CD4-positive, alpha-beta T cell treated with Interleukin-15 for 4 hours (primary cell): ENCODE measurements at regions not wholly inside any gene's neighbourhood (a gene's known extent, or its start where the extent isn't known, plus 50 kb on each side); places are given as distances from the start of the nearest gene placed in this dataset.

Source experiments
- DNase-seq: peaks from one replicate; pipeline ENCODE4 v3.0.0-alpha.2; 2020; ENCODE audit warnings: low spot score

GRCh38 chr3:152957491-152957890 is 122.6 kb downstream of the P2RY1 start:
- DNase-seq: no peak

GRCh38 chr3:152959307-152959706 is 124.4 kb downstream of the P2RY1 start:
- DNase-seq: no peak

GRCh38 chr3:152960684-152961083 is 125.8 kb downstream of the P2RY1 start:
- DNase-seq: no peak

GRCh38 chr3:152961323-152961722 is 126.4 kb downstream of the P2RY1 start:
- DNase-seq: no peak

- DNase-seq: no peak
Observed at GRCh38 chr3:152964911-152965609, 130.1 kb downstream of the P2RY1 start.

GRCh38 chr3:152968388-152969024 is 133.6 kb downstream of the P2RY1 start:
- no peak for DNase-seq

GRCh38 chr3:152969557-152970300 is 134.8 kb downstream of the P2RY1 start:
- DNase-seq: no peak

- DNase-seq: no peak
Observed at GRCh38 chr3:152970851-152971250, 135.9 kb downstream of the P2RY1 start.

- DNase-seq: no peak
Observed at GRCh38 chr3:152971880-152972279, 136.9 kb downstream of the P2RY1 start.

GRCh38 chr3:152973575-152973974 is 138.6 kb downstream of the P2RY1 start:
- no peak for DNase-seq

- DNase-seq: no peak
Observed at GRCh38 chr3:152976239-152976638, 141.3 kb downstream of the P2RY1 start.

- no peak for DNase-seq
Observed at GRCh38 chr3:152977366-152977765, 142.4 kb downstream of the P2RY1 start.

GRCh38 chr3:152978152-152978551 is 143.2 kb downstream of the P2RY1 start:
- DNase-seq: no peak

GRCh38 chr3:152997526-152997925 is 162.6 kb downstream of the P2RY1 start:
- DNase-seq: no peak

- DNase-seq: no peak
Observed at GRCh38 chr3:152998591-152998990, 163.4 kb upstream of the RAP2B start.

- no peak for DNase-seq
Observed at GRCh38 chr3:153000325-153000724, 161.7 kb upstream of the RAP2B start.

- no peak for DNase-seq
Observed at GRCh38 chr3:153001210-153002078, 160.6 kb upstream of the RAP2B start.

- DNase-seq: no peak
Observed at GRCh38 chr3:153003441-153003840, 158.6 kb upstream of the RAP2B start.

GRCh38 chr3:153003862-153004261 is 158.2 kb upstream of the RAP2B start:
- no peak for DNase-seq

- DNase-seq: no peak
Observed at GRCh38 chr3:153008226-153008625, 153.8 kb upstream of the RAP2B start.

GRCh38 chr3:153023896-153024295 is 138.1 kb upstream of the RAP2B start:
- no peak for DNase-seq

- DNase-seq: peak; percentile 23
Observed at GRCh38 chr3:153026026-153026425, 136.0 kb upstream of the RAP2B start.
